WTC11 (cell line): ENCODE measurements at regions not wholly inside any gene's neighbourhood (a gene's known extent, or its start where the extent isn't known, plus 50 kb on each side); places are given as distances from the start of the nearest gene placed in this dataset.

Experiments
- ATAC-seq: fragments of 200-7000 bp; cut with Tn5 transposase; 2 replicates; pipeline ENCODE4 v1.10.0; 2021; ENCODE audit warnings: mild to moderate bottlenecking, moderate library complexity
- CTCF ChIA-PET: fragments of 300-600 bp; sonication (Branson Sonifier 250); formaldehyde crosslinking; loops from one replicate; lab custom pipeline; 2021; ENCODE audit warnings: antibody characterized with exemption; lab: Charles Lee
- POLR2A ChIA-PET: fragments of 350-600 bp; sonication (Branson Sonifier 250); formaldehyde crosslinking; loops from one replicate; lab custom pipeline; 2021; ENCODE audit warnings: antibody characterized with exemption; lab: Charles Lee
- DNase-seq: peaks from one replicate; pipeline ENCODE4 v3.0.0; 2021; ENCODE audit warnings: low spot score
- H3K27ac Mint-ChIP-seq: 2 replicates; pipeline ENCODE4 v1.8.0; 2021; ENCODE audit warnings: mixed read lengths
- H3K27me3 Mint-ChIP-seq: 2 replicates; pipeline ENCODE4 v1.8.0; 2021; ENCODE audit warnings: low read depth, mild to moderate bottlenecking, moderate library complexity, mixed read lengths
- H3K36me3 Mint-ChIP-seq: 2 replicates; pipeline ENCODE4 v1.8.0; 2021; ENCODE audit warnings: mixed read lengths
- H3K4me1 Mint-ChIP-seq: 2 replicates; pipeline ENCODE4 v1.8.0; 2022; ENCODE audit warnings: mixed read lengths
- H3K4me3 Mint-ChIP-seq: 2 replicates; pipeline ENCODE4 v1.8.0; 2021; ENCODE audit warnings: mild to moderate bottlenecking, moderate library complexity, mixed read lengths
- H3K9me3 Mint-ChIP-seq: 2 replicates; pipeline ENCODE4 v1.8.0; 2021; ENCODE audit warnings: mixed read lengths
- ATF2 ChIP-seq: sonication (generic); formaldehyde crosslinking; IDR thresholded peaks from 2 replicates; pipeline ENCODE4 v1.8.1; 2022; ENCODE audit warnings: low read depth, missing genetic modification reagents, borderline replicate concordance
- ATF3 ChIP-seq: sonication (generic); formaldehyde crosslinking; conservative IDR thresholded peaks from 2 replicates; pipeline ENCODE4 v1.8.1; 2022; ENCODE audit warnings: mild to moderate bottlenecking, missing genetic modification reagents
- CREB1 ChIP-seq: sonication (generic); formaldehyde crosslinking; IDR thresholded peaks from 2 replicates; pipeline ENCODE4 v1.8.0; 2023; ENCODE audit warnings: mild to moderate bottlenecking, missing genetic modification reagents
- EMX1 ChIP-seq: fragments of 250-450 bp; sonication (Bioruptor Pico); IDR thresholded peaks from 2 replicates; pipeline ENCODE4 v1.8.0; 2021; ENCODE audit warnings: mild to moderate bottlenecking
- FOXK1 ChIP-seq: sonication (generic); formaldehyde crosslinking; IDR thresholded peaks from 2 replicates; pipeline ENCODE4 v1.8.0; 2022; ENCODE audit warnings: mild to moderate bottlenecking, moderate library complexity, missing genetic modification reagents
- IRF1 ChIP-seq: sonication (generic); formaldehyde crosslinking; IDR thresholded peaks from 2 replicates; pipeline ENCODE4 v1.8.0; 2023; ENCODE audit warnings: missing genetic modification reagents
- JAZF1 ChIP-seq: fragments of 250-450 bp; sonication (Bioruptor Pico); IDR thresholded peaks from 2 replicates; pipeline ENCODE4 v1.9.0; 2021; ENCODE audit warnings: moderate library complexity, mild to moderate bottlenecking, inconsistent platforms
- MXD4 ChIP-seq: fragments of 250-450 bp; sonication (Bioruptor Pico); IDR thresholded peaks from 2 replicates; pipeline ENCODE4 v1.8.0; 2021; ENCODE audit warnings: mild to moderate bottlenecking, moderate library complexity, borderline replicate concordance
- PRRX2 ChIP-seq: fragments of 250-450 bp; sonication (Bioruptor Pico); IDR thresholded peaks from 2 replicates; pipeline ENCODE4 v1.8.0; 2021; ENCODE audit warnings: mild to moderate bottlenecking
- SMAD3 ChIP-seq: sonication (generic); formaldehyde crosslinking; IDR thresholded peaks from 2 replicates; pipeline ENCODE4 v1.8.0; 2022; ENCODE audit warnings: missing genetic modification reagents, mild to moderate bottlenecking, borderline replicate concordance
- SP1 ChIP-seq: sonication (generic); formaldehyde crosslinking; conservative IDR thresholded peaks from 2 replicates; pipeline ENCODE4 v1.8.1; 2022; ENCODE audit warnings: missing genetic modification reagents
- TEAD1 ChIP-seq: sonication (generic); formaldehyde crosslinking; IDR thresholded peaks from 2 replicates; pipeline ENCODE4 v1.8.0; 2022; ENCODE audit warnings: mild to moderate bottlenecking, missing genetic modification reagents
- USF1 ChIP-seq: sonication (generic); formaldehyde crosslinking; IDR thresholded peaks from 2 replicates; pipeline ENCODE4 v1.8.0; 2022; ENCODE audit warnings: mild to moderate bottlenecking, missing genetic modification reagents
- USF2 ChIP-seq: sonication (generic); formaldehyde crosslinking; IDR thresholded peaks from 2 replicates; pipeline ENCODE4 v1.8.1; 2023; ENCODE audit warnings: mild to moderate bottlenecking, missing genetic modification reagents, moderate library complexity
- ZNF121 ChIP-seq: sonication (generic); formaldehyde crosslinking; IDR thresholded peaks from 2 replicates; pipeline ENCODE4 v1.8.0; 2023; ENCODE audit warnings: missing genetic modification reagents
- ZNF317 ChIP-seq: sonication (generic); formaldehyde crosslinking; IDR thresholded peaks from 2 replicates; pipeline ENCODE4 v1.8.1; 2023; ENCODE audit warnings: low read depth, mild to moderate bottlenecking, moderate library complexity, missing genetic modification reagents, borderline replicate concordance
- ZNF423 ChIP-seq: fragments of 250-450 bp; sonication (Bioruptor Pico); IDR thresholded peaks from 2 replicates; pipeline ENCODE4 v2.1.2; 2022; ENCODE audit warnings: mild to moderate bottlenecking, moderate library complexity
- ZNF425 ChIP-seq: fragments of 250-450 bp; sonication (Bioruptor Pico); conservative IDR thresholded peaks from 2 replicates; pipeline ENCODE4 v1.9.0; 2021; ENCODE audit warnings: mild to moderate bottlenecking

GRCh38 chr10:46171661-46172060 lies 115.1 kb upstream of the ANTXRL start:
- H3K36me3 Mint-ChIP-seq: no peaks in the 10 kb centered on the region
- DNase-seq: no peak
- H3K9me3 Mint-ChIP-seq: peaks cover 5% of the 10 kb centered on the region
- H3K4me1 Mint-ChIP-seq: peaks cover 20% of the 10 kb centered on the region
- TF ChIP-seq FOXK1 (no peak), ATF3 (CRISPR knock-in tag) (no peak), CREB1 (no peak), ZNF121 (CRISPR knock-in tag) (no peak), USF1 (CRISPR knock-in tag) (no peak), JAZF1 (no peak), EMX1 (CRISPR knock-in tag) (no peak), PRRX2 (no peak), ZNF317 (no peak), ZNF423 (no peak), ZNF425 (no peak), ATF2 (CRISPR knock-in tag) (no peak), IRF1 (no peak), USF2 (CRISPR knock-in tag) (no peak), SMAD3 (CRISPR knock-in tag) (no peak), TEAD1 (CRISPR knock-in tag) (no peak), MXD4 (CRISPR knock-in tag) (no peak)
- no peak overlapping the region for H3K4me3 Mint-ChIP-seq
- ChIA-PET POLR2A (no interaction called here), CTCF (no interaction called here)
- no peaks in the 10 kb centered on the region for H3K27me3 Mint-ChIP-seq
- no peak overlapping the region for H3K27ac Mint-ChIP-seq
- ATAC-seq: no peak

- TF ChIP-seq ZNF317 (no peak), SP1 (no peak), ATF2 (CRISPR knock-in tag) (no peak)
- ChIA-PET CTCF (interaction anchor here (1.0 to 1.2 kb wide), 2 partner anchors 54 to 147 kb away, joined by 3 to 4 read pairs; no protein-coding TSS in a partner anchor), POLR2A (no interaction called here)
- peaks cover 5% of the 10 kb centered on the region for H3K9me3 Mint-ChIP-seq
- DNase-seq (no peak), ATAC-seq (no peak)
- peaks cover 20% of the 10 kb centered on the region for H3K4me1 Mint-ChIP-seq
- no peaks in the 10 kb centered on the region for H3K36me3 Mint-ChIP-seq
- no peaks in the 10 kb centered on the region for H3K27me3 Mint-ChIP-seq
- no peak overlapping the region for H3K27ac Mint-ChIP-seq
- no peak overlapping the region for H3K4me3 Mint-ChIP-seq
Observed at GRCh38 chr10:46175296-46175695, 111.5 kb upstream of the ANTXRL start.
